ENCODE measurements at regions not wholly inside any gene's neighbourhood (a gene's known extent, or its start where the extent isn't known, plus 50 kb on each side); places are given as distances from the start of the nearest gene placed in this dataset.

- TF ChIP-seq, protein P1, sequence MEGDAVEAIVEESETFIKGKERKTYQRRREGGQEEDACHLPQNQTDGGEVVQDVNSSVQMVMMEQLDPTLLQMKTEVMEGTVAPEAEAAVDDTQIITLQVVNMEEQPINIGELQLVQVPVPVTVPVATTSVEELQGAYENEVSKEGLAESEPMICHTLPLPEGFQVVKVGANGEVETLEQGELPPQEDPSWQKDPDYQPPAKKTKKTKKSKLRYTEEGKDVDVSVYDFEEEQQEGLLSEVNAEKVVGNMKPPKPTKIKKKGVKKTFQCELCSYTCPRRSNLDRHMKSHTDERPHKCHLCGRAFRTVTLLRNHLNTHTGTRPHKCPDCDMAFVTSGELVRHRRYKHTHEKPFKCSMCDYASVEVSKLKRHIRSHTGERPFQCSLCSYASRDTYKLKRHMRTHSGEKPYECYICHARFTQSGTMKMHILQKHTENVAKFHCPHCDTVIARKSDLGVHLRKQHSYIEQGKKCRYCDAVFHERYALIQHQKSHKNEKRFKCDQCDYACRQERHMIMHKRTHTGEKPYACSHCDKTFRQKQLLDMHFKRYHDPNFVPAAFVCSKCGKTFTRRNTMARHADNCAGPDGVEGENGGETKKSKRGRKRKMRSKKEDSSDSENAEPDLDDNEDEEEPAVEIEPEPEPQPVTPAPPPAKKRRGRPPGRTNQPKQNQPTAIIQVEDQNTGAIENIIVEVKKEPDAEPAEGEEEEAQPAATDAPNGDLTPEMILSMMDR (IDR thresholded peaks at IDR 0.05), result no peak
- H3K36me3 ChIP-seq, result no peaks in the 10 kb centered on the region
- H3K27me3 ChIP-seq, result no peaks in the 10 kb centered on the region
- no peak overlapping the region for H3K4me3 ChIP-seq
- no peak for DNase-seq (ENCODE audit: low spot score)
- no peaks in the 10 kb centered on the region for H3K4me1 ChIP-seq
- no peak overlapping the region for H3K27ac ChIP-seq
- no peaks in the 10 kb centered on the region for H3K9me3 ChIP-seq
Measured at GRCh38 chr5:54754878-54755277, 230.5 kb downstream of the ESM1 start.

- H3K4me3 ChIP-seq, result no peak overlapping the region
- TF ChIP-seq, protein P1 (IDR thresholded peaks at IDR 0.05), result no peak
- DNase-seq (ENCODE audit: low spot score), result no peak
Measured at GRCh38 chr5:54754420-54754819, 231.0 kb downstream of the ESM1 start.

DNA sequence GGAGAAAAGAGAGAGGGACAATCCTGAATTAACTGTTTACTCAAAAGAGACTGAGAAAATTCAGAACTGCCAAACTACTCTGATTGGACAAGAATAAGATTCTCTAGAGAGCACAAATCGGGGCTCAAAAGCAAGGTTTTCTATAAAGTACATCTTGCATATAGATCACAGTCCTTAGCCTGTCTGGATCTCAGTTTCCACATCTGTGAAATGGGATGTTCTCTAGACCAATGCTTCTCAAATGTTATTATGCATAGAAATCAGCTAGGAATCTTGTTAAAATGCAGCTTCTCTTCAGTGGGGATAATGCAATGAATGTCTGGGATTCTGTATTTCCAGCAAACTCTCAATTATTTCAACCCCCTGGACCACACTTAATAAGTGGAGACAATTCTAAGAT, 231.6 kb downstream of the ESM1 start:
- H3K27me3 ChIP-seq, result no peaks in the 10 kb centered on the region
- TF ChIP-seq, protein P1 (IDR thresholded peaks at IDR 0.05), result no peak
- no peaks in the 10 kb centered on the region for H3K4me1 ChIP-seq
- no peak for DNase-seq (ENCODE audit: low spot score)
- H3K4me3 ChIP-seq, result no peak overlapping the region
- H3K27ac ChIP-seq, result no peak overlapping the region
- no peaks in the 10 kb centered on the region for H3K9me3 ChIP-seq
- no peaks in the 10 kb centered on the region for H3K36me3 ChIP-seq

More at GRCh38 chr5:54754420-54754819, 231.0 kb downstream of the ESM1 start:
- Histone ChIP-seq H3K9me3 (no peaks in the 10 kb centered on the region), H3K27me3 (no peaks in the 10 kb centered on the region), H3K36me3 (no peaks in the 10 kb centered on the region), H3K27ac (no peak overlapping the region), H3K4me1 (no peaks in the 10 kb centered on the region)

- Histone ChIP-seq H3K9me3 (no peaks in the 10 kb centered on the region), H3K4me3 (no peak overlapping the region), H3K27me3 (no peaks in the 10 kb centered on the region), H3K27ac (no peak overlapping the region), H3K36me3 (no peaks in the 10 kb centered on the region), H3K4me1 (no peaks in the 10 kb centered on the region)
- TF ChIP-seq, protein P1 (IDR thresholded peaks at IDR 0.05), result no peak
- no peak for DNase-seq (ENCODE audit: low spot score)
Measured at GRCh38 chr5:54753034-54753433, 232.4 kb downstream of the ESM1 start.

- H3K36me3 ChIP-seq, result no peaks in the 10 kb centered on the region
- H3K27ac ChIP-seq, result no peak overlapping the region
- no peak overlapping the region for H3K4me3 ChIP-seq
- no peak for DNase-seq (ENCODE audit: low spot score)
- peaks cover 0 to 6% of the 10 kb centered on the region in 2 donors for H3K4me1 ChIP-seq
- H3K9me3 ChIP-seq, result no peaks in the 10 kb centered on the region
- TF ChIP-seq, protein P1 (IDR thresholded peaks at IDR 0.05), result no peak
- no peaks in the 10 kb centered on the region for H3K27me3 ChIP-seq
Measured at GRCh38 chr5:54748527-54748926, 231.0 kb downstream of the SNX18 start.

DNA sequence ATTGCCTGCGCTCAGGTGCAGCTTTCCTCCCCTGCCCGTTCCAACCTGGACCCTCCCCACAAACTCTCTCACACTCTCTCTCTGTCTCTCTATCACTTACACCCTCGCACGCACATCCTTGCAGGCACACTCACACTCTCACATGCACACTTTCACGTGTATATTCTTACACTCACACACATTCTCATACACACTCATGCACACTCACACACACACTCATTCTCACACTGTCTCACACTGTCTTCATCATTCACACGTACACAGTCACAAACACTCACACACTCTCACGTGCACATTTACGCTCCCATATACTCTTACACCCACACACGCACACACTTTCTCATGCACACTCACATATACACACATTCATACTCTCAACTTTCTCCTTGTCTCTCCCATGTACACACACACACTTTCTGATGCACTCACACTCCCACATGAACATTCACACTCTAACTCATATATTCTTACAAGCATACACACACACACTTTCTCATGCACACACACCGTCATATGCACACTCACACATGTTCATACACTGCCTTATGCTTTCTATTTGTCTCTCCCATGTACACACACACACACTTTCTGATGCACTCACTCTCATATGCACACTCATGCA, 229.3 kb downstream of the SNX18 start:
- DNase-seq (ENCODE audit: low spot score), result no peak
- Histone ChIP-seq H3K27me3 (no peaks in the 10 kb centered on the region), H3K36me3 (no peaks in the 10 kb centered on the region), H3K4me1 (peaks cover 0 to 8% of the 10 kb centered on the region in 2 donors), H3K9me3 (no peaks in the 10 kb centered on the region), H3K4me3 (no peak overlapping the region), H3K27ac (no peak overlapping the region)
- TF ChIP-seq, protein P1 (IDR thresholded peaks at IDR 0.05), result no peak

Data from right atrium auricular region (tissue), 2 donors.